A673 (cell line): ENCODE measurements at regions not wholly inside any gene's neighbourhood (a gene's known extent, or its start where the extent isn't known, plus 50 kb on each side); places are given as distances from the start of the nearest gene placed in this dataset.

Source experiments
- BruUV-seq: library from RNA; stranded (reverse); fragments of 400-500 nt; replicated peaks from 2 replicates; lab custom pipeline; 2021; lab: Mats Ljungman, UMichigan
- CTCF ChIA-PET: fragments of 300-600 bp; sonication (Branson Sonifier 250); formaldehyde crosslinking; loops from one replicate; lab custom pipeline; 2022; ENCODE audit warnings: antibody characterized with exemption; lab: Charles Lee
- POLR2A ChIA-PET: fragments of 300-600 bp; sonication (Branson Sonifier 250); formaldehyde crosslinking; loops from one replicate; lab custom pipeline; 2022; ENCODE audit warnings: antibody characterized with exemption; ENCODE audit not compliant: low non-redundant PET; lab: Charles Lee
- DNase-seq: peaks from one replicate; pipeline ENCODE4 v3.0.0-alpha.2; 2015; ENCODE audit warnings: low spot score
- H3K27ac ChIP-seq: fragments of 200-600 bp; sonication (generic); 2 replicates; pipeline ENCODE4 v1.5.1; 2016; ENCODE audit warnings: mixed run types, low read depth, mild to moderate bottlenecking, mixed read lengths, antibody characterized with exemption, low read length; ENCODE audit not compliant: poor library complexity, severe bottlenecking
- H3K27me3 ChIP-seq: fragments of 200-600 bp; sonication (generic); replicated peaks from 2 replicates; pipeline ENCODE4 v1.6.1; 2017; ENCODE audit warnings: mixed run types, low read depth, mild to moderate bottlenecking, mixed read lengths, antibody characterized with exemption, low read length; ENCODE audit not compliant: insufficient read depth, poor library complexity
- H3K36me3 ChIP-seq: fragments of 200-600 bp; sonication (generic); 2 replicates; pipeline ENCODE4 v1.6.1; 2016; ENCODE audit warnings: mixed run types, mild to moderate bottlenecking, mixed read lengths, antibody characterized with exemption, low read length; ENCODE audit not compliant: insufficient read depth, poor library complexity, severe bottlenecking
- H3K4me1 ChIP-seq: fragments of 200-600 bp; sonication (generic); 2 replicates; pipeline ENCODE4 v1.6.1; 2017; ENCODE audit warnings: mixed run types, mild to moderate bottlenecking, mixed read lengths, antibody characterized with exemption, low read length; ENCODE audit not compliant: insufficient read depth, poor library complexity, severe bottlenecking
- H3K4me3 ChIP-seq: fragments of 200-600 bp; sonication (generic); 2 replicates; pipeline ENCODE4 v1.5.1; 2016; ENCODE audit warnings: low read depth, mixed run types, mild to moderate bottlenecking, mixed read lengths, low read length; ENCODE audit not compliant: poor library complexity, severe bottlenecking
- H3K9me3 ChIP-seq: fragments of 200-600 bp; sonication (generic); 2 replicates; pipeline ENCODE4 v1.6.1; 2016; ENCODE audit warnings: mixed run types, low read depth, mild to moderate bottlenecking, mixed read lengths, antibody characterized with exemption, low read length; ENCODE audit not compliant: poor library complexity, severe bottlenecking
- EZH2 ChIP-seq: fragments of 200-600 bp; sonication (generic); IDR thresholded peaks from 2 replicates; pipeline ENCODE4 v1.6.1; 2017; ENCODE audit warnings: borderline replicate concordance, low read depth, mild to moderate bottlenecking, mixed read lengths, antibody characterized with exemption, low read length; ENCODE audit not compliant: poor library complexity, severe bottlenecking
- intact Hi-C: fragments of 100-400 bp; cut with micrococcal nuclease; formaldehyde crosslinking; loops from one replicate; pipeline ENCODE4 v1.10.0; 2022; ENCODE audit not compliant: unreplicated experiment
- TF ChIP-seq, protein P1 (sequence below): fragments of 300-800, 200-600 bp; sonication (generic); conservative IDR thresholded peaks from 2 replicates; pipeline ENCODE4 v1.5.1; 2017; ENCODE audit warnings: low read depth, mild to moderate bottlenecking, antibody characterized with exemption, low read length, moderate library complexity, mixed read lengths

DNA sequence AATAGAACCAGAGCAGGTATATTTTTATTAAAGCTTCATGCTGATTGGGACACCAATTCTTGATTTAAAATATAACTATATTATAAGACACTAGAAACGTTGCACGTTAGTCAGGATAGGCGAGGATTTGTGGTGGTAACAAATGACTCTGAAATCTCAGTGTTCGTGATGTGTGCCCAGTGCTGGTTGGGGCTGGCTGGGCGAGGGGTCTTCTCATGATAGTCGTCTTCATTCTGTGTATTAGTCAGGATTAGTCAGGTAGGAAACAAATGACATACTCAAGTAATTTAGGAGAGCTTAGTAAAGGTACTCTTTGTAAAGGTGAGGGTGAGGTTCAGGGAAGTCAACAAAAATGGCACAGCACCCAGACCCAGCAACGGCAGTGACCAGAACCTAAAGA, 73.9 kb upstream of the HIF1A start:
- BruUV-seq, result no TSS peak
- Histone ChIP-seq H3K9me3 (no peaks in the 10 kb centered on the region), H3K36me3 (no peaks in the 10 kb centered on the region), H3K27ac (no peak overlapping the region), H3K4me1 (no peaks in the 10 kb centered on the region), H3K4me3 (no peak overlapping the region), H3K27me3 (no peaks in the 10 kb centered on the region)
- DNase-seq, result no peak
- CTCF ChIA-PET, result no interaction called here
- POLR2A ChIA-PET, result no interaction called here
- intact Hi-C loops, result no loop called here
- TF ChIP-seq, protein P1, sequence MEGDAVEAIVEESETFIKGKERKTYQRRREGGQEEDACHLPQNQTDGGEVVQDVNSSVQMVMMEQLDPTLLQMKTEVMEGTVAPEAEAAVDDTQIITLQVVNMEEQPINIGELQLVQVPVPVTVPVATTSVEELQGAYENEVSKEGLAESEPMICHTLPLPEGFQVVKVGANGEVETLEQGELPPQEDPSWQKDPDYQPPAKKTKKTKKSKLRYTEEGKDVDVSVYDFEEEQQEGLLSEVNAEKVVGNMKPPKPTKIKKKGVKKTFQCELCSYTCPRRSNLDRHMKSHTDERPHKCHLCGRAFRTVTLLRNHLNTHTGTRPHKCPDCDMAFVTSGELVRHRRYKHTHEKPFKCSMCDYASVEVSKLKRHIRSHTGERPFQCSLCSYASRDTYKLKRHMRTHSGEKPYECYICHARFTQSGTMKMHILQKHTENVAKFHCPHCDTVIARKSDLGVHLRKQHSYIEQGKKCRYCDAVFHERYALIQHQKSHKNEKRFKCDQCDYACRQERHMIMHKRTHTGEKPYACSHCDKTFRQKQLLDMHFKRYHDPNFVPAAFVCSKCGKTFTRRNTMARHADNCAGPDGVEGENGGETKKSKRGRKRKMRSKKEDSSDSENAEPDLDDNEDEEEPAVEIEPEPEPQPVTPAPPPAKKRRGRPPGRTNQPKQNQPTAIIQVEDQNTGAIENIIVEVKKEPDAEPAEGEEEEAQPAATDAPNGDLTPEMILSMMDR, result no peak
- TF ChIP-seq EZH2, result no peak

DNA sequence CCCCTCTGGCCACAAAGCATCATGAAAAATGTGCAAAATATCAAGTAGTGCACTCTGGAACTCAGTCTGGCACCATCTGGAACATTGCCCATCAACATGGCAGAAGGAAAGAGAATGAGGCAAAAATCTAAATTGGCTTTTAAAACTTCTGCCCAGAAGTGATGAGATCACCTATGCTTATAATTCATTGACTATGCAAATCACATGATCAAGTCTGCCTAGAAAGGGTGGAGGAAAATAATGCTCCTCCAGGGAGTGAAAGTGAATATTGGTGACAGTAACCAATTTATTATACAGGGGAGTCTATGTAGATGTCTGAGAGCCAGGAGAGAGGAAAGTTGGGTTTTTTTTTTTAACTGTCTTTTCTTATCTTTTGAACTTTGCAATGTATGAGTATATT, 73.3 kb upstream of the HIF1A start:
- no peaks in the 10 kb centered on the region for H3K9me3 ChIP-seq
- H3K4me1 ChIP-seq, result no peaks in the 10 kb centered on the region
- H3K27ac ChIP-seq, result no peak overlapping the region
- no peaks in the 10 kb centered on the region for H3K36me3 ChIP-seq
- ChIA-PET POLR2A (no interaction called here), CTCF (no interaction called here)
- intact Hi-C loops, result no loop called here
- TF ChIP-seq, protein P1, result no peak
- no peak for TF ChIP-seq EZH2
- no peak for DNase-seq
- no peaks in the 10 kb centered on the region for H3K27me3 ChIP-seq
- no TSS peak for BruUV-seq
- no peak overlapping the region for H3K4me3 ChIP-seq

DNA sequence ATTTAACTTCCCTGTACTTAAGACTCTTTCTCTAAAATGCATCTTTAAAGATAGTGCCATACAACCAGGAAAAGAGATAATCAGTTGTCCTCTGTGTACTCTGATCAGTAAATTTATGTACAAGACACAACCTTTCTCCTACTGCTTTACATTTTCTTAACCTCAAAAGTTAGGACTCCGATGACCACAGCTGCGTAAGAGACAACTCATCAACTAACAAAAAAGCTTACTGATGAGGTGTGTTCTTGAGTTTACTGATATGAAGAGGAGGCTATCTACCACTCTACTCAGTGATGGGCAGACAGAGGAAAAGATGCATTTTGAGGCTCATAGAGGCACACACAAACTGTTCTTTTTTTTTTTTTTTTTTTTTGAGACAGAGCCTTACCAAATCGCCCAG, 71.4 kb upstream of the HIF1A start:
- BruUV-seq, result no TSS peak
- TF ChIP-seq EZH2, result no peak
- TF ChIP-seq, protein P1, result no peak
- H3K4me1 ChIP-seq, result no peaks in the 10 kb centered on the region
- ChIA-PET POLR2A (interaction anchor here (0.7 kb wide), 1 partner anchor 16 kb away, joined by 3 read pairs; no protein-coding TSS in a partner anchor), CTCF (interaction anchor here (0.6 kb wide), 1 partner anchor 76 kb away, joined by 13 read pairs; no protein-coding TSS in a partner anchor)
- no peaks in the 10 kb centered on the region for H3K27me3 ChIP-seq
- H3K27ac ChIP-seq, result no peak overlapping the region
- H3K36me3 ChIP-seq, result no peaks in the 10 kb centered on the region
- no peaks in the 10 kb centered on the region for H3K9me3 ChIP-seq
- no peak overlapping the region for H3K4me3 ChIP-seq
- no peak for DNase-seq
- intact Hi-C loops, result no loop called here
